HEK293T (cell line): ENCODE measurements at regions not wholly inside any gene's neighbourhood (a gene's known extent, or its start where the extent isn't known, plus 50 kb on each side); places are given as distances from the start of the nearest gene placed in this dataset.

Source experiments
- CTCF ChIA-PET: fragments of 350-600 bp; formaldehyde crosslinking; extraction: SDS; loops from one replicate; lab custom pipeline; 2021; ENCODE audit warnings: antibody characterized with exemption, inconsistent platforms; lab: Yijun Ruan, JAX
- POLR2A ChIA-PET: fragments of 350-600 bp; formaldehyde crosslinking; extraction: SDS; loops from one replicate; lab custom pipeline; 2020; ENCODE audit warnings: antibody characterized with exemption, inconsistent platforms; lab: Yijun Ruan, JAX
- DNase-seq: peaks from one replicate; pipeline ENCODE4 v3.0.0; 2012; ENCODE audit warnings: mixed read lengths; ENCODE audit errors: extremely low spot score
- ARNT ChIP-seq: fragments of 450-650 bp; IDR thresholded peaks from 2 replicates; pipeline ENCODE4 v1.6.1; 2017; ENCODE audit warnings: mild to moderate bottlenecking
- BHLHE40 ChIP-seq: fragments of 450-650 bp; IDR thresholded peaks from 2 replicates; pipeline ENCODE4 v1.6.1; 2016; ENCODE audit warnings: mild to moderate bottlenecking, moderate library complexity, borderline replicate concordance
- CTBP1 ChIP-seq: fragments of 450-650 bp; IDR thresholded peaks from 2 replicates; pipeline ENCODE4 v1.6.1; 2016; ENCODE audit warnings: borderline replicate concordance
- ELF4 ChIP-seq: fragments of 450-650 bp; IDR thresholded peaks from 2 replicates; pipeline ENCODE4 v1.6.1; 2017; ENCODE audit warnings: antibody characterized with exemption
- FOXA1 ChIP-seq: fragments of 450-650 bp; IDR thresholded peaks from 2 replicates; pipeline ENCODE4 v1.6.1; 2016; ENCODE audit warnings: mild to moderate bottlenecking
- FOXK2 ChIP-seq: fragments of 450-650 bp; IDR thresholded peaks from 2 replicates; pipeline ENCODE4 v1.6.1; 2016; ENCODE audit warnings: mild to moderate bottlenecking
- FOXM1 ChIP-seq: fragments of 450-650 bp; IDR thresholded peaks from 2 replicates; pipeline ENCODE4 v1.6.1; 2017; ENCODE audit warnings: mild to moderate bottlenecking, borderline replicate concordance
- HDGF ChIP-seq: fragments of 450-650 bp; IDR thresholded peaks from 2 replicates; pipeline ENCODE4 v1.6.1; 2017; ENCODE audit warnings: antibody characterized with exemption, borderline replicate concordance
- L3MBTL2 ChIP-seq: fragments of 450-650 bp; conservative IDR thresholded peaks from 2 replicates; pipeline ENCODE4 v1.6.1; 2016; ENCODE audit warnings: mild to moderate bottlenecking
- LEF1 ChIP-seq: fragments of 450-650 bp; IDR thresholded peaks from 2 replicates; pipeline ENCODE4 v1.6.1; 2017; ENCODE audit warnings: mild to moderate bottlenecking, borderline replicate concordance
- NFRKB ChIP-seq: fragments of 450-650 bp; IDR thresholded peaks from 2 replicates; pipeline ENCODE4 v1.6.1; 2016; ENCODE audit warnings: mild to moderate bottlenecking, moderate library complexity
- PKNOX1 ChIP-seq: fragments of 450-650 bp; IDR thresholded peaks from 2 replicates; pipeline ENCODE4 v1.6.1; 2016
- SP1 ChIP-seq: fragments of 450-650 bp; IDR thresholded peaks from 2 replicates; pipeline ENCODE4 v1.6.1; 2017
- SUZ12 ChIP-seq: fragments of 450-650 bp; IDR thresholded peaks from 2 replicates; pipeline ENCODE4 v1.6.1; 2016; ENCODE audit warnings: mild to moderate bottlenecking
- TARDBP ChIP-seq: fragments of 450-650 bp; IDR thresholded peaks from 2 replicates; pipeline ENCODE4 v1.6.1; 2016
- ZNF384 ChIP-seq: fragments of 450-650 bp; IDR thresholded peaks from 2 replicates; pipeline ENCODE4 v1.6.1; 2016

GRCh38 chr10:20970708-20971107 lies 73.6 kb upstream of the NEBL start:
- no peak for DNase-seq

GRCh38 chr10:20970044-20970443 lies 72.9 kb upstream of the NEBL start:
- ChIA-PET CTCF (no interaction called here), POLR2A (no interaction called here)
- DNase-seq = no peak
- TF ChIP-seq ZNF384 (no peak), PKNOX1 (no peak), FOXA1 (no peak), ARNT (no peak), CTBP1 (no peak), L3MBTL2 (no peak), SUZ12 (no peak), SP1 (no peak), NFRKB (no peak), LEF1 (no peak), FOXM1 (no peak), BHLHE40 (no peak)

More at GRCh38 chr10:20970708-20971107, 73.6 kb upstream of the NEBL start:
- ChIA-PET POLR2A (no interaction called here), CTCF (no interaction called here)
- TF ChIP-seq ZNF384 (no peak), SUZ12 (no peak)

- no peak for DNase-seq
- CTCF ChIA-PET = no interaction called here
- POLR2A ChIA-PET = no interaction called here
- no peak for TF ChIP-seq FOXM1
- no peak for TF ChIP-seq CTBP1
- no peak for TF ChIP-seq L3MBTL2
- TF ChIP-seq ZNF384 = no peak
- TF ChIP-seq LEF1 = no peak
- TF ChIP-seq PKNOX1 = no peak
- no peak for TF ChIP-seq TARDBP
- no peak for TF ChIP-seq SUZ12
- no peak for TF ChIP-seq ELF4
- TF ChIP-seq SP1 = no peak
- no peak for TF ChIP-seq ARNT
These were observed 69.3 kb upstream of the NEBL start for GRCh38 chr10:20966426-20966825.

GRCh38 chr10:20963721-20964595 lies 66.8 kb upstream of the NEBL start:
- ChIA-PET POLR2A (no interaction called here), CTCF (no interaction called here)
- DNase-seq = no peak
- no peak for TF ChIP-seq SUZ12
- TF ChIP-seq ZNF384 = no peak
- TF ChIP-seq BHLHE40 = no peak
- TF ChIP-seq FOXM1 = no peak
- TF ChIP-seq FOXK2 = no peak
- no peak for TF ChIP-seq ELF4
- no peak for TF ChIP-seq SP1

- CTCF ChIA-PET = no interaction called here
- POLR2A ChIA-PET = no interaction called here
- TF ChIP-seq ELF4 = no peak
- no peak for TF ChIP-seq BHLHE40
- TF ChIP-seq SUZ12 = no peak
- no peak for TF ChIP-seq ARNT
- TF ChIP-seq FOXA1 = no peak
- TF ChIP-seq PKNOX1 = no peak
- TF ChIP-seq SP1 = no peak
- no peak for TF ChIP-seq ZNF384
- no peak for TF ChIP-seq HDGF
- TF ChIP-seq FOXK2 = no peak
- no peak for TF ChIP-seq LEF1
- TF ChIP-seq NFRKB = no peak
- TF ChIP-seq FOXM1 = no peak
- no peak for TF ChIP-seq TARDBP
- TF ChIP-seq CTBP1 = no peak
- no peak for TF ChIP-seq L3MBTL2
- no peak for DNase-seq
These were observed 65.9 kb upstream of the NEBL start for GRCh38 chr10:20963056-20963455.

GRCh38 chr10:20962165-20962564 lies 65.1 kb upstream of the NEBL start:
- TF ChIP-seq SUZ12 (no peak), BHLHE40 (no peak), CTBP1 (no peak), FOXM1 (no peak), FOXK2 (no peak), HDGF (no peak), L3MBTL2 (no peak), NFRKB (no peak), TARDBP (no peak), FOXA1 (no peak), ELF4 (no peak), PKNOX1 (no peak), LEF1 (no peak), SP1 (no peak), ARNT (no peak), ZNF384 (no peak)
- POLR2A ChIA-PET = no interaction called here
- CTCF ChIA-PET = interaction anchor here (0.6 kb wide), 1 partner anchor 18 kb away, joined by 3 read pairs; no protein-coding TSS in a partner anchor
- no peak for DNase-seq
